A673 (cell line): ENCODE measurements at regions not wholly inside any gene's neighbourhood (a gene's known extent, or its start where the extent isn't known, plus 50 kb on each side); places are given as distances from the start of the nearest gene placed in this dataset.

ENCODE experiments used
- BruUV-seq: library from RNA; stranded (reverse); fragments of 400-500 nt; replicated peaks from 2 replicates; lab custom pipeline; 2021; lab: Mats Ljungman, UMichigan
- CTCF ChIA-PET: fragments of 300-600 bp; sonication (Branson Sonifier 250); formaldehyde crosslinking; loops from one replicate; lab custom pipeline; 2022; ENCODE audit warnings: antibody characterized with exemption; lab: Charles Lee
- POLR2A ChIA-PET: fragments of 300-600 bp; sonication (Branson Sonifier 250); formaldehyde crosslinking; loops from one replicate; lab custom pipeline; 2022; ENCODE audit warnings: antibody characterized with exemption; ENCODE audit not compliant: low non-redundant PET; lab: Charles Lee
- DNase-seq: peaks from one replicate; pipeline ENCODE4 v3.0.0-alpha.2; 2015; ENCODE audit warnings: low spot score
- H3K27ac ChIP-seq: fragments of 200-600 bp; sonication (generic); 2 replicates; pipeline ENCODE4 v1.5.1; 2016; ENCODE audit warnings: mixed run types, low read depth, mild to moderate bottlenecking, mixed read lengths, antibody characterized with exemption, low read length; ENCODE audit not compliant: poor library complexity, severe bottlenecking
- H3K27me3 ChIP-seq: fragments of 200-600 bp; sonication (generic); replicated peaks from 2 replicates; pipeline ENCODE4 v1.6.1; 2017; ENCODE audit warnings: mixed run types, low read depth, mild to moderate bottlenecking, mixed read lengths, antibody characterized with exemption, low read length; ENCODE audit not compliant: insufficient read depth, poor library complexity
- H3K36me3 ChIP-seq: fragments of 200-600 bp; sonication (generic); 2 replicates; pipeline ENCODE4 v1.6.1; 2016; ENCODE audit warnings: mixed run types, mild to moderate bottlenecking, mixed read lengths, antibody characterized with exemption, low read length; ENCODE audit not compliant: insufficient read depth, poor library complexity, severe bottlenecking
- H3K4me1 ChIP-seq: fragments of 200-600 bp; sonication (generic); 2 replicates; pipeline ENCODE4 v1.6.1; 2017; ENCODE audit warnings: mixed run types, mild to moderate bottlenecking, mixed read lengths, antibody characterized with exemption, low read length; ENCODE audit not compliant: insufficient read depth, poor library complexity, severe bottlenecking
- H3K4me3 ChIP-seq: fragments of 200-600 bp; sonication (generic); 2 replicates; pipeline ENCODE4 v1.5.1; 2016; ENCODE audit warnings: low read depth, mixed run types, mild to moderate bottlenecking, mixed read lengths, low read length; ENCODE audit not compliant: poor library complexity, severe bottlenecking
- H3K9me3 ChIP-seq: fragments of 200-600 bp; sonication (generic); 2 replicates; pipeline ENCODE4 v1.6.1; 2016; ENCODE audit warnings: mixed run types, low read depth, mild to moderate bottlenecking, mixed read lengths, antibody characterized with exemption, low read length; ENCODE audit not compliant: poor library complexity, severe bottlenecking
- EZH2 ChIP-seq: fragments of 200-600 bp; sonication (generic); IDR thresholded peaks from 2 replicates; pipeline ENCODE4 v1.6.1; 2017; ENCODE audit warnings: borderline replicate concordance, low read depth, mild to moderate bottlenecking, mixed read lengths, antibody characterized with exemption, low read length; ENCODE audit not compliant: poor library complexity, severe bottlenecking
- intact Hi-C: fragments of 100-400 bp; cut with micrococcal nuclease; formaldehyde crosslinking; loops from one replicate; pipeline ENCODE4 v1.10.0; 2022; ENCODE audit not compliant: unreplicated experiment
- TF ChIP-seq, protein P1 (sequence below): fragments of 300-800, 200-600 bp; sonication (generic); conservative IDR thresholded peaks from 2 replicates; pipeline ENCODE4 v1.5.1; 2017; ENCODE audit warnings: low read depth, mild to moderate bottlenecking, antibody characterized with exemption, low read length, moderate library complexity, mixed read lengths

DNA sequence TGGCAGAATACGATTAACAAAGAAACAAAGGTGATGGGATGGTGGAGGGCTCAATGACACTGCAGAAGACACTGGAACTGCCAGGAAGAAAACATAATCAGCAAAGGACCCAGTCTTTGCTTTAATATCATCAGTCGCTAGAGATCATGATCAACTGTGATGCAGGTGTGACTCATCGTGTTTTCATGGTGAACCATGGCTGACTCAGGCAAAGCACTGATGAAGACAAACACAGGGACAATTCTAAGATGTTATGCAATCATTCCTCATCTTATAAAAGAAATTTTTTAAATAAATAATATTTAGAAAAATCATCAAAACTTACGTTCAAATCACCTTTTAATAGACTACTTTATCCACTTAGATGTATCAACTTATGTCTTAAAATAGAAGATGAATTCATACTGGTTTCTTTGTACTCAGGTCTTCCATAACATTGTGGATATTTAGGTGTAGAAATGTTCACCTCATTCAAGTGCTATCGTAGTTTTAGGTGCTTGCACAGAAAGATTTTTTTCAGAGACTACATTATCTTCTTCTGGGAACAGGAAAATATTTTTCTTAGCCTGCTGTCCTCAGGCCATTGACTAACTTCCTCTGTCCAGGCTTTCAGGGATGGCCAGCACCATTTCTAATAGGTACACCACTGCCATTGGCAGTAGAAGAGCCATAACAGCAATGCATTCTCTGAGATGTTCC, 673.4 kb upstream of the MEF2C start:
- Histone ChIP-seq H3K36me3 (no peaks in the 10 kb centered on the region), H3K9me3 (no peaks in the 10 kb centered on the region), H3K27ac (no peak overlapping the region), H3K4me3 (no peak overlapping the region), H3K27me3 (no peaks in the 10 kb centered on the region), H3K4me1 (peaks cover 3% of the 10 kb centered on the region)
- peak; percentile 7 for DNase-seq
- BruUV-seq, result no TSS peak
- intact Hi-C loops, result no loop called here
- CTCF ChIA-PET, result no interaction called here
- POLR2A ChIA-PET, result no interaction called here
- TF ChIP-seq, protein P1, sequence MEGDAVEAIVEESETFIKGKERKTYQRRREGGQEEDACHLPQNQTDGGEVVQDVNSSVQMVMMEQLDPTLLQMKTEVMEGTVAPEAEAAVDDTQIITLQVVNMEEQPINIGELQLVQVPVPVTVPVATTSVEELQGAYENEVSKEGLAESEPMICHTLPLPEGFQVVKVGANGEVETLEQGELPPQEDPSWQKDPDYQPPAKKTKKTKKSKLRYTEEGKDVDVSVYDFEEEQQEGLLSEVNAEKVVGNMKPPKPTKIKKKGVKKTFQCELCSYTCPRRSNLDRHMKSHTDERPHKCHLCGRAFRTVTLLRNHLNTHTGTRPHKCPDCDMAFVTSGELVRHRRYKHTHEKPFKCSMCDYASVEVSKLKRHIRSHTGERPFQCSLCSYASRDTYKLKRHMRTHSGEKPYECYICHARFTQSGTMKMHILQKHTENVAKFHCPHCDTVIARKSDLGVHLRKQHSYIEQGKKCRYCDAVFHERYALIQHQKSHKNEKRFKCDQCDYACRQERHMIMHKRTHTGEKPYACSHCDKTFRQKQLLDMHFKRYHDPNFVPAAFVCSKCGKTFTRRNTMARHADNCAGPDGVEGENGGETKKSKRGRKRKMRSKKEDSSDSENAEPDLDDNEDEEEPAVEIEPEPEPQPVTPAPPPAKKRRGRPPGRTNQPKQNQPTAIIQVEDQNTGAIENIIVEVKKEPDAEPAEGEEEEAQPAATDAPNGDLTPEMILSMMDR, result no peak
- TF ChIP-seq EZH2, result no peak

- DNase-seq, result no peak
- no peaks in the 10 kb centered on the region for H3K4me1 ChIP-seq
- intact Hi-C loops, result no loop called here
- BruUV-seq, result no TSS peak
- no peak overlapping the region for H3K4me3 ChIP-seq
- H3K9me3 ChIP-seq, result no peaks in the 10 kb centered on the region
- no peak overlapping the region for H3K27ac ChIP-seq
- TF ChIP-seq, protein P1, result no peak
- TF ChIP-seq EZH2, result no peak
- POLR2A ChIA-PET, result no interaction called here
- H3K27me3 ChIP-seq, result no peaks in the 10 kb centered on the region
- H3K36me3 ChIP-seq, result no peaks in the 10 kb centered on the region
- CTCF ChIA-PET, result no interaction called here
These were observed 663.7 kb upstream of the MEF2C start for GRCh38 chr5:89546657-89547056.

GRCh38 chr5:89545626-89546025, 662.6 kb upstream of the MEF2C start:
- intact Hi-C loops, result no loop called here
- Histone ChIP-seq H3K27ac (no peak overlapping the region), H3K36me3 (no peaks in the 10 kb centered on the region), H3K9me3 (no peaks in the 10 kb centered on the region), H3K4me3 (no peak overlapping the region), H3K4me1 (no peaks in the 10 kb centered on the region), H3K27me3 (no peaks in the 10 kb centered on the region)
- BruUV-seq, result no TSS peak
- ChIA-PET POLR2A (no interaction called here), CTCF (no interaction called here)
- no peak for DNase-seq
- TF ChIP-seq, protein P1, result no peak
- no peak for TF ChIP-seq EZH2
